DMS53 treated with DMSO at 0.1 percent for 48 hours (cell line): ENCODE measurements at regions not wholly inside any gene's neighbourhood (a gene's known extent, or its start where the extent isn't known, plus 50 kb on each side); places are given as distances from the start of the nearest gene placed in this dataset.

Source experiments
- DNase-seq: peaks from one replicate; lab custom pipeline; 2025; ENCODE audit not compliant: unreplicated experiment; lab: John Stamatoyannopoulos, UW

DNA sequence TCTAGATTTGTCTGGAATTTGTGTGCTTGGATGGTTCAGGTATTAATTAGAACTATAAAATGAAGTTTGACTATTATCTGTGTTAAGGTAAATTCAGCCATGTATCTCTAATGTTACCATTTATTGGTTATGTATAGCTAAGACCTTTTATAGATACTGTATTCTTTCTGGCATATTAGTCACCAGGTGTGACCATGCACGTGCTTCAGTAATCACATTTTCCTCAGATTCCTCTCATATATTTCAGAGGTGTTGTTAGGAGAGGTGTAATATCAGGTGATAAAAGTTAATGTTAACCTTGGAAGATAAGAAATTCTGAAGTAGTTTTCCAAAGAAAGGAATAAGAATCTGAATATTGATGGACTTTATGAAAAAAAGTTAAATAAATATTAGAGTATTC lies 194.5 kb upstream of the KHDRBS2 start:
- no peak for DNase-seq

DNA sequence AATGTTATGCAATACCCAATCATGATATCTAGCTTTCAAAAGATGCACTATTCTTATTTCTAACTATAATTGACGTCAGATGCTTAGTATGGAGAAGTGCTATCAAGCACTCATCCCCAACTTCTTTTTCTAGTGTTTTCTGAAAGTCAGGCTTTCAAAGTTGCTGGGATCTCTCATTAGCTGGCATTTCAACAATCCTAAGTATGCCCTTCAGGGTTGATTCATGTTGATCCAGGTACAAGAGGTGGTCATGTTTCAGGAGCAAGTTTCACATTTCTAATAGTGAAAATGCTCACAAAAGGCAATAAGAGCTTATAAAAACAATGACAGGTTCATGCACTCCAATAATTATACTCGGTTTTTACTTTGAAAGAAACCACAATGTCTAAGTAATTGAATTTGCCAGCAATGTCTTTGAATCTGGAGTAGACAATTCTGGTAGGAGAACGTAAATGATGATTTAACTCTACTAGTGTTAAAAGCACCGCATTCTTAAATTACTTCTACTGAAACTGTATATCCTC lies 193.7 kb upstream of the KHDRBS2 start:
- DNase-seq: no peak

DNA sequence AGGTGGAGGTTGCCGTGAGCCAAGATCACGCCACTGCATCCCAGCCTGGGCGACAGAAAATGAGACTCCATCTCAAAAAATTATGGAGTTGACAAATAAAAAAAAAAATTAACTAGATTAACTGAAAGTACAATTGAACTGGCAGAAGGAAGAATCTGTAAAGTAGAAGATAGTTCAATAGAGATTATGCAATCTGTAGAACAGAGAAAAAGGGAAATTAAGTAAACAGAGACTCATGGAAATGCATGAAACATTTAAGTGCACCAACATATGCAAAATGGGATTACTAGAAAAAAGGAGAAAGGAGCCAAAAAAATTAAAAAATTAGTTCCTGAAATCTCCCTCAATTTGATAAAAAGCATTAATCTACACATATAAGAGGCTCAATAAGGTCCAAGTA lies 188.8 kb upstream of the KHDRBS2 start:
- DNase-seq: no peak

DNA sequence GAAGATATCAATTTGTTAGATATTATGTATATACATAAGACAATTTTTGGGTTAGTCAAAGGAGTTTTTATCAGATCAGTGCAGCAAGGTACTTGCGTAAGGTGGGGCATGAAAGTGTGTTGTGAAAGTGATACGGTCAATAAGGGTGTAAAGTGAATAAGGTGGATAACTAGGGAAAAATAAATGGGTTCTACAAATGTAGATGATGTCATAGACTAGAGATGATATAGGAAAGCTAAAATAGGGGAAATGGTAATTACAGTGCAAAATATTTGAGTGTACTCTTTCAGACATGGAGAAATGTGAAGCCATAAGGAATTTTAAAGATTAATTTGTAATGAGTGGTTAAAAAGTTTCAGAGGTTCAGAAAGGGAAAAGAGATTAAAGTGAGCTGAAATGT lies 180.6 kb upstream of the KHDRBS2 start:
- DNase-seq: no peak

DNA sequence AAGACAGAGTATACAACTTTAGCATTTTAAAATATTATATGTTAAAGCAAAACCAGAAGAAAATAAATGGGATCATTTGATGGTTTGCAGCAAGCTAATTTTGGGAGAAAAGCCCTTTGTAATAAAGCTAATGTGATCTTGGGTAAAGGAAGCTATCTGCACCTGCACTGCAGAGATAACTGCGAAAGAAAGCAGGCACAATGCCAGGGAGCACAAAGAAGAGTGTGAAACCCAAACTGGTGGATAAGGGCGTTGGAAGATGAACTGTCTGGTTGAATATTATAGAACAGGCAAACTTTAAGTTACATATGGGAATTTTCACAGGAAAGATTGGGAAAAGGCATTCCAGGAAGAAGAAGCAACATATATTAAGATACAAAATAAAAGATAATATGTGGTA lies 179.2 kb upstream of the KHDRBS2 start:
- DNase-seq: no peak

DNA sequence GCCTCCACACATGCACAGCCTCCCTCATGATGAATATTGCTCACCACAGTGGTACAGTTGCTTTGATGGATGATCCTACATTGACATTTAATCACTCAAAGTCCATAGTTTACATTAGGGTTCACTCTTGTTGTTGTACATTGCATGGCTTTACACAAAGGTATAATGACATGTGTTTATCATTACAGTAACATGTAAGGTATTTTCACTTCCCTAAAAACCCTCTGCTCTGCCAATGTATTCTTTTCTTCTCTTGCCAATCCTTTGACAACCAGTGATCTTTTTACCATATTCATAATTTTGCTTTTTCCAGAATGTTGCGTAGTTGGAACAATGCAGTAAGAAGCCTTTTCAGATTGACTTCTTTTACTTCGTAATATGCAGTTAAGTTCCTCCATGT lies 166.6 kb upstream of the KHDRBS2 start:
- DNase-seq: no peak

DNA sequence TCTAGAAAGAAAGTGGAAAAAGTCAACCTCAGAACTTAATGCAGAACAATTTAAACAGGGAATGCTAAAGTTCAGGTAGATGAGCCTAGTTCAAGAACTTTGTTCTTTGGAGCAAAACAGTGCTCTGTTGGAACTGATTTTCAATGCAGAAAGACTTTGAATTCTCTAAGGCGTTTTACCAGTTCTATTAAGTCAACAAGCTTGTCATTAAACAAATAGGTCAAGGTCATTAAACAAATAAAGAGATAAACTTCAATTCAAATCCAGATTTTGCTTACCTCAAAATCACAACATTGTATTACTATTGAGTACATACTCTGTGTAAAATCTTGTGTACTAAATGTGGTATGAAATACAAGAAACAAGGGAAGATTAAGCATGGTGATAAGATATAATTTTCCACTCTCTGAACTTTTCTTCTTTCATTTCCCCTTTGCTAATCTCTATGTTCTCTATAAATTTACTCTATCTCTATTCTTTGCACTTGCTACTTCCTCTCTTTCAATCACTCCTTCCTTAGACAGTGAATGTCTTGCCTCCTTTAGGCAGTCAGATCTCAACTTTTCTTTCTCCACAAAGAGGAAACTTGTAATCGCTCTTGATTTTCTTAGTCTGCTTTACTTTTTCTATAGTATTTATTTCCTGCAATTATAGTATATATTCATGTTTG lies 160.8 kb upstream of the KHDRBS2 start:
- DNase-seq: peak; percentile 18

DNA sequence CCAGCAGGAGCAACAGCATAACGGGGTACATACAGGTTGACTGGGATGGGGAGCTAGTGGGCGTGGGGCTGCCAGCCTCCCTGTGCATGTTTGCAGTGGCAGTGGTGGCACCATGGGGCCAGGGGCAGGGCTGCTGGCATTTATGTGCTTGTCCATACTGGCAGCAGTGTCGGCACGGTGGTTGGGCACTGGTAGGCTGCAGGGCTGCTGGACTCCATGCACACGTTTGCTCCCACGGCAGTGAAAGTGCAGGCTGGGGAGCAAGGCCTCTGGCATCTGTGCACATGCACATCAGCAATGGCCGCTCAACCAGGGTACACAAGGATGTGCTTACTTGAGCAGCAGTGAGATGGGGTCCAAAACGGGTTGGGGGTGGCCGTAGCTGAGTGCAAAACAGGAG lies 159.5 kb upstream of the KHDRBS2 start:
- DNase-seq: no peak

DNA sequence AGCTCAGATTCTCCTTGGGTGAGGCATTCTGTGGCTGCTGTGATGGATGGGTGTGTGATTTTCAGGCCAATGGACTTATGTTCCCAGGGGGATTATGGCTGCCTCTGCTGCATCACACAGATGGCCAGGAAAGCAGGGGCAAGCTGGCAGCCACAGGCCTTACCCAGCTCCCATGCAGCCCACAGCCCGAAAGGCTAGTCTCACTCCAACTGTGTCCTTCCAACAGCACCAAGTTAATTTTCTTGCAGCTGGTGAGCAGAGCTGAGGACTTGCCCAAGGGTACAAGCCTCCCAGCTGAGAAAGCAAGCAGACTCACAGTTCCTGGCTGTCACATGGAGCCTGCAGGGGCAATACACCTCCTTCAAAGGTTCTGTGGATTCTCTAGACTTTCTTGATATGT lies 155.2 kb upstream of the KHDRBS2 start:
- DNase-seq: no peak

DNA sequence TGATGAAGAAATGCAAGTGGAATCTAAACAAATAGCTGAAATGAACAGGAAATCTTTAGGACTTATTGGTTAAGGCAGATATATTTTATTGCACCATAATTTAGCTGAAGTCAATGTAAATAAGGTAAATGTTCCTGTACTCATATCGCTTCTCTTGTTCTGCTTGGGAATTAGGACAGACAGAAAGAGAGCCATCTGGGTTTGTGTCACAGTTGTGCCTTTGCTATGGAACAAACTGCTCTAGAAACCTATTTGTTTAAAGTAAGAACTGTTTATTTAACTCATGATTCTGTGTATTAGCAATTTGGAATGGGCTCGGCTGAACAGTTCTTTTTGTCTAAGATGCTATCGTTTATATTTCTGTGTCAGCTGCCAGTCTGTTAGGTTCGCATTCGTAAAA lies 143.8 kb upstream of the KHDRBS2 start:
- no peak for DNase-seq

DNA sequence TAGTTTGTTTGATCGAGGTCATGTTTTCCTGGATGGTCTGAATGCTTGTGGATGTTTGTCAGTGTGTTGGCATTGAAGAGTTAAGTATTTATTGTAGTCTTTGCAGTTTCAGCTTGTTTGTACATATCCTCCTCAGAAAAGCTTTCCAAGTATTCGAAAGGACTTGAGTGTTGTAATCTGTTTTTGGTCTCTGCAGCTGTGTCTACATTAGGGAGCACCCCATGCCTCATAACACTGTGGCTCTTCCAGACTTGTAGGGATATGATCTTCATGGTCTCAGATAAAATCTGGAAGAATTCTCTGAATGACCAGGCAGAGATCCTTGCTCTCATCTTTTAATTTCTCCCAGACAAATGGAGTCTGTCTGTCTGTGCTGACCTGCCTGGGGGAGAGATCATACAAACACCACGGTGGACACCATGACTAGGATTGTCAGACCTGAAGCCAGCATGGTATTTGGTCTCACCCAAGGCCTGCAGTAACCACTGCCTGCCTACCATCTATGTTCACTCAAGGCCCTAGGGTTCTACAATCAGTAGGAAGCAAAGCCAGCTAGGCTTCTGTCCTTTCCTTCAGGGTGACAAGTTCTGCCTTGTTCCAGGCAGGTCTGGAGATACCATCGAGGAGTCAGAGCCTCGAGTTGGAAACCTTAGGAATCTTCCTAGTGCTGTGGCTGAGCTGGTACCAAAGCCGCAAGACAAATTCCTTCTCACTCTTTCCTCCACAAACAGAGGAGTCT lies 114.7 kb upstream of the KHDRBS2 start:
- DNase-seq: no peak

DNA sequence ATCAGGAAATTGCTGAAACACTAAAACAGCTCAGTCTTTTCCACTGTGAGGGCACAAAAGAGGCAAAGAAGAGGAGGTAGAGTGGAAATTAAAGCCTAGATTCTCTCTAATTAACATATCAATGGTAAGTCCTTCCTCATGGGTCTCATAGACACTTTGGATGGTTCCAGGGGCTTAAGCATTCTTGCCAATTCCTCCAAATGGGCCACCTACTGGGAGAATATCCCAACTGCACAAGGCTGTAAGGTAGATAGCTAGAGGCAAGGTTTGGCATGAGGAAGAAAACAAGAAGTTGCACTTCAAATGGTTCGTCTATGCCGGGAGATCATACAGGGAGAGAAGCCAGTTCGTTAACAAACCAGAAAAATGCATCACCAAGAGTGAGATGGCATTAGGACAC lies 107.6 kb upstream of the KHDRBS2 start:
- no peak for DNase-seq

DNA sequence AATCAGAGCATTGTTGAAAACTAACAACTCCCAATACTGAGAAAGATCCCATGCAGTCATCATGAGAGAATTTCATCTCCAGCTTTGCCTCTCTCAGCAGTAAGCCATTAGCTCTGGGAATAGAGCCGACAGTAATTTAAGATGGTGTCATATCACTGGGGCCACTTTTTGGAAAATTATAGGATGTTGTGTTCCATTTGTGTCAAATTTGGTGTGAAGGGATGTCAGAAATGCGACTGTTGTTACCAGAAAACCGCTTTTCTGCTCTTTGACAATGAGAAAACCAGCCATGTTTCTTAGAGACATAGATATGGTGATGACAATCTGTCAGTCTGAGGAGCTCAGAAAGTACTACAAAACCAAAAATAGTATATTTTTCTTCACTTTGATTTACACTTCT lies 106.3 kb upstream of the KHDRBS2 start:
- DNase-seq: no peak

DNA sequence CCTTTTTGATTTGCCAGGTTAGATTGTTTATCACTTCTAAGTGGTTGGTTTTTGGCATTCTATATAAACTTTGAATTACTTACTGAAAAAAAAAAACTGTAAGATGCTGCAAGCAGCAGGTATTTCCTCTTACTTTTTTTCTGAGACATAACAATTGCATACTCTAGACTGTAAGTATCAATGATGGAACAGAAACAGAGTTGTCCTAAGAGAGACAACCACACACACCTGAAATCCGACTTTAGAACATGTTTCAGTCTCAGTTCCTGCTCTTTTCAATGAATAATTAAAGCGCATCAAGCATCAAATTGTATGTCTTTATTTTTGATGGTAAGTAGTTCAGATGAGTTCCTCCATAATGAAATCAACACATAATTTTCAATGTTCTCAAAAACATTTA lies 105.3 kb upstream of the KHDRBS2 start:
- no peak for DNase-seq

DNA sequence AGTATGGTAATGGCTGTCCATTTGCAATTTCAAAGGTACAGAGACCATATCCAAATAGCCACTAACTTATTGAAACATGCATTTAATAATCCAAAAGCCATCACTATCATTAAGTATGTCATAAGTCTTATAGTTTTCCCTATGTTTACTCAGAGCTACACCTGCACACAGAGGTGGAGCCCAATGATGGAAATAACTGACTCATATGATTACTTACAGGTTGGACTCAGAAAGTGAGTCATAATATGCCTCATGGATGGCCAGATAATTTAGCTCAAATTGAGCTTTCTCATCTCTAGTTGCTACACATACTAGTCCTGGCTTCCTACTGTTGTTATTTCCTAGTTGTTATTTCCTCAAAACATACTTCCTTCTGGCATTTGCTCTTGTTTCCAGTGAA lies 104.4 kb upstream of the KHDRBS2 start:
- DNase-seq: peak; percentile 77

DNA sequence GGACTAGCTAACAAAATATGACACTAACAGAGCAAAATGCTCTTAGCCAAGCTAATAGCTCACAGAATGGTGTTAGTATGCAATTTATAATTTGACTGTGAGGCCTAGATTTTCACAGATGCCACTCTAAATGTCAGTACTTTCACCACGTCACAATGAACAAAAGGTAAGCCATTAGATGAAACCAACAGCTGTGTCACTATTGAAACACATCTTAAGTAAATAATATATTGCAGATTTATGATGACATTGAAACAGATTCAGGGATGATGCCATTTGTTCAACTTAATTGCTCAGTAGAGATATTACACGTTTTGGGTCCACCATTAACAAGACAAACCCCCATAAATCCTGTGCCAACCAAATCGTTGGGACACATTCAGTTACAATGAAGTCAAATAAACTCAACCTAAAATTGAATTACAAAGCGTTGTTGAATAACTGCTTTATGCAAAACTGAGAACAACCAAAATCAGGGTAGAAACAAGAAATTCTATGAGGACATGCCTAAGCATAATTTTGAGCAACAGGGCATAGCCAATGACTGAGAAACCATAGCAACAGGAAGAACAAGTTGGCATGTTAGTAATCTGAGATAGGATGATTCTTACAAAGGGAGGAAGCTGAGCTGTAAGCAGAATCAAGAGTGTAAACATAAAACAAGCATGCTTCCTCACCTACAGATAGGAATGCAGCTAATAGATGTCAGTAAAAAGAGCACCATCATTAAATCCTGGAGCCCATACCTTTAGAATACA lies 85.6 kb upstream of the KHDRBS2 start:
- DNase-seq: peak; percentile 90

DNA sequence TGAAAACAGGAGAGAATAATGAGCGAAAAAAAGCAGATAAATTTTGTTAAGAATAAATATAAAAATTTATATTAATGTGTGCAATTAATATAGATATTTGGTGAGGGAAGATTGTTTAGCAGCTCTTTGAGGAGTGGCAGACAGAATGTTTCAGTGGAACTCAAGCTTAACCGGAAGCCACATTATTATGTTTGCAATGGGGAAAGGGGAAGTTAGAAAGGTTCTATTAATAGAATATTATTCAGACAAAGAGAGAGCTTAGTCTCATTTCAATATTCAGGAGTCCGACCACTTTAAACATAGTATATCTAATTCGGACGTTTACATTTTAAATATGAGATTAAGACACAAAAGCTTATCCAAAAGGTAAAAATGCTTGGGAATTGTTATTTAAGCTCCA lies 81.6 kb upstream of the KHDRBS2 start:
- peak; percentile 46 for DNase-seq

DNA sequence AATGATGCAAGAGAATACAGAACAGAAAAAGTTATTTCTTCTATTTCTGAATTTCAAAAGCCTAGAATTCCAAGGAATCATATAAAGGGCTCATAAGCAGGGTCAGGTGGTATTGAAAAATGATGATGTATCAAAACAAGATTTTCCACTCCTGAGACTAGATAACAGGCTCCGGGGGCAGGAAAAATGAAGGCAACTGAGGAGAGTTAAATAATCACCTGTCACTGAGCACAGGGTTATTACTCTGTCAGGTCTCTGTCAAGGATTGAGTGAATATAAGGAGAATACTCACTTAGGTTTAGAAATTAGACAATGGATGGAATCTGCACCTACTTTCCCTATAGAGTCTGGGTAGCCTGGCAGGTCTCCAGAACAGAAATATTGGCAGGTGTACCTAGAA lies 76.1 kb upstream of the KHDRBS2 start:
- DNase-seq: no peak

DNA sequence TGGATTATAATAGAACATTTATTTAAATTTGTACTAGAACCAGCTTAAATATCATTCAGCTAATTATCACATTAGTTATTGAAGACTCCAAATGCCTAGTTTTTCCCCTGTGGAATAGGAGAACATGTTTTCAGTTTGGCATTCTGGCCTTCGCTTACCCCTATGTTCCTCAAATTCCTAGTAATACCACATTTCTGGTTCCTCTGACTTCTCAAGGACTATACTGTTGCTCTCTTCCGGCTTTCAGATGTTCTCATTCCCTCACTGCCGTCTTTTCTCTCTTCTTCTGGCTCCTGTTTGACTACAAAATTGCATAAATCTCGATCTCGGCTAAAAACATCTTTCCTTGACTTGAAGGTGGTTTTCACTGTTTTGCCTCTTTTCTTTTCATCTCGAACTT lies 71.8 kb upstream of the KHDRBS2 start:
- DNase-seq: no peak

DNA sequence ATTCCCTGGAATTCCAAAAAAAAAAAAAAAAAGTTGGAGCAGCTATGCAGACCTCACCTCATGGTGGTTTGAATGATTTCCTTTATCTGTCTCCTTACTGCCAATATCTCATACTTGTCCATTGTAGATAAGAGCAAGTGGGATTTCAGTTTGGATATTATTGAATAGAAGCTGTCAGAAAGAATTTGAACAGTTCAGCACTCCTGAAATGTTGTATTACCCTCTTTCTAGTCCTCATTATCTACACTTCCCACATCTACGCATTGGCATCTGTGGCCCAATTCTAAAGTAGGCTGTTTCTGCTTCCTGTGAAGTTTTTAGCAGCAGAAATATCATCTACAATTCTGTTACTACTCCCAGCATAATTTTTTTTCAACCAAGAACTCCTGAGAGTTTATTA lies 68.2 kb upstream of the KHDRBS2 start:
- DNase-seq: no peak

DNA sequence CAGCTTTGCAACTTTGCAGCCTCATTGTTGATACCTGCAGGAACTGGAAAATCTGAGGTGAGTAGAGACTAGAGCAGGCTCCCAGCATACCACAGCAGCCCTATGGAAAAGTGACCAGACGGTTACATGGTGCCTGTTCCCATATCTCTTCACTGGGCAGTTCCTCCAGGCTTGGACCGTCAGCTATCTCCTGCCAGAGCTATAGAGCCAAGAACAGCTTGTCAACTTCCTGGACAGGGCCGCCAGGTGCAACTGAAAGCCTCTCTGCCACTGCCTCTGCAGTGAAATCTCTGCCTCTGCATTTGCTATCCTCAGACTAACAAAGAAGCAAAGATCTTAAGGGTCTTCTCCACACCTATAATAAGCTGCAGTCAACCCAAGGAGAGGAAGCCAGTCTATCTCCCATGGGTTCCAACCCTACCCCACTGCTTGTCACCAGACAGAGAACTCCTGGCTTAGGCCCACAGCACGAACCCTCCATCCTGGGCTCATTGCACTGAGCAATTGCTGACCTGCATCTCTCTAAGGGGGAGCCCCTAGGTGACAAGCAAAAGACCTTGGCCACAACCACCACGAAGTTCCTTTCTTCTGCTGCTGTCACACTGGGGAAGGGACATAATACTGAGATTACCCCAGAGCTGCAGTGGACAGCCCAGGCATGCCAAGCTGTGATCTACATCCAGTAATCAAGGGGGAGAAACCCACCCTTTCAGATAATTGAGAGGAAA lies 60.1 kb upstream of the KHDRBS2 start:
- DNase-seq: no peak
